HG02943 (cell line): ENCODE measurements at regions not wholly inside any gene's neighbourhood (a gene's known extent, or its start where the extent isn't known, plus 50 kb on each side); places are given as distances from the start of the nearest gene placed in this dataset.
"Not testable (repeated sequence)": the region's sequence is repeated elsewhere in the genome, so short reads cannot be mapped to it uniquely, and the experiment has no call there.

ENCODE experiments used
- ATAC-seq: cut with Tn5 transposase; IDR thresholded peaks from one replicate; pipeline ENCODE4 v1.9.1; 2021; ENCODE audit warnings: mild to moderate bottlenecking, low read depth, moderate library complexity; ENCODE audit not compliant: unreplicated experiment

DNA sequence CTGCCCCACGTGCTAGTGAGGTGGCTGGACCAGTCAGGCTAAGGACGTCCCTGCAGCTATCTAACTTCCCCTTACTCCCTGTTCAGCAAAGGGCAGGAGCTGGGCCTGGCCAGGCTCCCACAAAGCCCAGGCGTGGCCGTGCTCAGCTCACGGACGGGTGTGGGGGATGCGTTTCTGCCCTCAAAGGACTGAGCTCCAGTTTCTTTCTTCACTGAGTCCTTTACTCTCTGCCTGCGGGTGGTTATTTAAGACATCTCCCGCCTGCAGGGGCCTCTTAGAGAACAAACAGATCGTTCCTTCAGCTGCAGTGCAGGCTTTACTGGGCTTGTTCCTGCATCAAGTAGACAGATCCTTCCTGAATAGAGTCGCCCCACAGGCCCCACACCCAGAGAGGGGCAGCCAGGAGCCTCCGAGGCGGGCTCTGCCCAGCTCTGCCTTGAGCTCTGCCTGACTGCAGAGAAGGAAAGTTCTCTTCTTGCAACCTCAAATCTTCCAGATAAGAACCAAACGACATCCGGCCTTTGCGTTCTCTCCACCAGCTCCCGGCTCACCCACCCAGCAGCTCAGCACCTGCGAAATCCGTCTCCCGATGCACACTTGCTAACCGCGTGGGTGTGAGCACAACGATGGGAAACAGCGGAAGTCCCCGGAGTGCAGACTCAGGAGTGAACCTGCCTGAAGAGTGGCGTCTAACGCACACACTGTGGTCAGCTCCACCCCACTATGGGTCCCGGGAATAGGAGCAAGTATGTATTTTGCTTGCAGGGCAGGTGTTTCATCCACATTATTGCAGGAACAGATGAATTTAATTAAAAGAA is 460.0 kb downstream of the PREX1 start:
- not testable (repeated sequence) for ATAC-seq

DNA sequence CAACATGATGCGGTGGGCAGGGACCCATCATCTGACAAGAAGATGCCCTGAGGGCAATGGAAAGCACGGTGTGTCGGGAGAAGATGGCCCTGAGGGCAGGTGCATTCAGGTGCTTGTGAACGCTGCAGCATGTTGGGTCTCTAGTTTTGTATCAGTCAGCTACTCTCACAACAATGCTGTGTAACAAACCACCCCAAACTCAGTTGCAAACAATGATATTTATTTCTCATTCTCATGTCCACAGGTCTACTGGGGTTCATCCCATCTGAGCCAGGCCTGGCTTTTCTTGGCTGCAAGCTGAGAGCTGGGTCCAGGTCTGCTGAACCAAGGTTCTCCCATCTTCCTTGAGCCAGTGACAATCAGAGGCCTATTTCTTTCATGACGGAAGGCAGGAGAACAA is 461.6 kb downstream of the PREX1 start:
- ATAC-seq = no peak

DNA sequence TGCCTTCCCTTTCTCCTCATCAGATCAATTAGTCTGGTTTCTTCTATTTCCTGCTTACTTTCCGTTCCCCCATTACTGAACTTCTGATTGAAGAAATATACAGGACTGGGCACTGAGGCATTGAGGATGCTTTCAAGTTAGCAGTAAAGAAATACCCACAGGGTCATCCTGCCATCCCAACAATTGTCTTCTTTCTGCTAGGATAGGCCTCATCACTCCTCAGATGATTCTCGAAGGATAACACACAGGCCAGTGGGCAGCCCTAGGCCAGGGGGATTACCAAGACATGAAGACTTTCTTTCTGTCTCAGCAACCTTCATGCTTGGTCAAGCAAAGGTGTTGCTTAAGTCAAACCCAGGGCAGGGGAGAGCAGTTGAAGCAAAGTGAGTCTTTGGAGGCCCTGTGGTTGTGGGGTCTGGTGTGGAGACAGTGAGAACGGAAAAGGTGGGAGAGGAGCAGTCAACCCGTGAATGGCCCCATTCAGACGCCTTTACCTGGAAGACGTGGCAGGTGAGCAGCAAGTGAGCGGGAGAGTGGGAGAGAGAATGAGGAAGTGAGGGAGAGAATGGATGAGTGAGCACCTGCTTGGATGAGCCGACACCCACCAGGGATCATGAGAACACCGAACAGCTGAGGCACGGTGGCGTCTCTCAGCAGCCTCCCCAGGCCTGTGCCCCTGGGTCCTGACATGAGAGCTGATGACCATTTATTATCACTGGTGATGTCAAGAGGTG is 462.9 kb downstream of the PREX1 start:
- ATAC-seq = no peak

DNA sequence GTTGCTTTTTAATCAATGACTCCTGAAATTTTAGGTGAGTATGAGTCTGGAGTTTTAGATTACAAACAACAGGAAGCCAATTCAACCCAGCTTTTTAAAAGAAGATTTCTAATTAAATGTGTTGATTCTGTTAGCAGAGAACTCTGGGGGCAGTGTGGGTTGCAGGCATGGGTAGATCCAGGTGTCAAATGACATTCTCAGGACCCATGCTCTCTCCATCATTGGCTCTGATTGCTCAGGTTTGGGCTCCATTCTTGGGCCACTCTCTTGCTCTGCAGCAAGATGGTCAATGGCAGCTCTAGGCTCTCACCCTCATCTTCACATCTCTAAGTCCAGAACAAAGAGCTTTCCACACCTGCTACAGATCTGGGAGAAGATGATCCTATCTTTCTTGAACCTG is 463.7 kb downstream of the PREX1 start:
- no peak for ATAC-seq

DNA sequence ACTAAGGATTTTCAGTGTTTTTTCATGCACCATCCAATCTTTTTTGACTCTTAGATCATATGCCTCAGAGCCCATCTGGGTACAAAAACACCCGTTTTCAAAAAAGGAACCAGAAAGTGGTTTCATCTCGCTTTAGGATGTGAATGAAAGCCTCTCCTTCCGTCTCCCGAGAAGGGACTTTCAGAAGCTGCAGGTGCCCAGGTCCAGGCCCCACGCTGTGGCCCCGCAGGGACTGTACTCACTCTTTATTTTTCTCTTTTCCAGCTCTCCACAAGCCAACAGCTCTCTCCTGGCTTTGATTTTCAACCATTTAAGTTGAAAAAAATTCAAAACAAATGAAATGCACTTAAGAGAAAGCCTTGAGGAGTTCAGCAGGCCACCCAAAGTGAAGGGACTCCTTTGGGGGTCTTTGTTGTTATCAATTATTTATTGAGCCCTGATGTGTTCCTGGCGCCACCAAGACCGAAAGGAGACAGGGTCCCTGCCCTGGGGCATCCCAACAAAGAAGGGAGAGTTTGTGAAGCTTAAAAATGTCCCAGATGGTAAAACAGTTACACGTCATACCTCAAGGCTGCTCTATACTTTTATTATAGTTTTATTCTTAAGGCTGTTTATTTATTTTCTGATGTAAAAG is 467.3 kb downstream of the PREX1 start:
- ATAC-seq = peak; percentile 30

DNA sequence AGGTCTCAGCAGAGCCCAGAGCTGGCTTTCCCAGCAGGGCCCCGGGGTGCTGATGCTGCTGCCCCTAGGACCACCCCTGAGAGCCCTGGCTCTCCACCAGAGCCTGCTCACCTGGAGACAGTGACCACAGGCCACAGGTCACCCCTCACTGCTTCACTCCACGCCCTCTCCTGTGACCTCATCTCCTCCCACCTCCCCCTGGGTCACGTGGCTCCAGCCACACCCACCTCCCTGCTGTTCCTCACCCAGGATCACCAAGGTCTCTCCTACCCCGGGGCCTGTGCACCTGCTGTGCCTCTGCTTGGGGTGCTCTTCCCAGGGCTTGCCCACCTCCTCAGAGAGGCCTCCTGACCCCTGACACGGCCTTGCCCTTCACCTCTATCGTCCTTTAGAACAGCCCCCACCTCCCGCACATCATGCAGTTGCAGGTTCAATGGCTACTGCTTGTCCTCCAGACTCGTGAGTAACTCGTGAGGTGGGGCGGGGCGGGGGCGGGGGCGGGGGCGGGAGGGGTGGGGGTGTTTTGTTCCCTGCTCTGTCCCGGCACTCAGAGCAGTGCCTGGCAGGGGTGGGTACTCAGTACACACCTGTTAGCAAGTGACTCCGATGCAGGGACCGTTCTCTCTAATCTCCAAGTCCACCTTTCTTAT is 468.0 kb downstream of the PREX1 start:
- peak; percentile 68 for ATAC-seq

DNA sequence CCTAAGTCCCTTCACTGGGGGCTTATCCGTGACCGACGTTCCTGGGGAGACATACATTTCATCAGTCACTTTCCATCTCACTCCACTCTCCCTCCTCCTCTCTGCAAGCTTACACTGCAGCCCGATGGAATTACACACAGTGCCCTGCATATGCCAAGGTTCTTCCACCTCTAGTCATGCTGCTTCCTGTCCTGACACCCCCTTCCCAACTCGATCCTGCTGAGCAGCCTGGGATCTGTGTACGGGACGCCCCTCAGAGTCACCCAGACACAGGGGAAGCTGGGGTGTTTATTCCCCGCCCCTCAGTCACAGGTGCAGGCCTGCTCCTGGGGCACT is 468.8 kb downstream of the PREX1 start:
- ATAC-seq = not testable (repeated sequence)

DNA sequence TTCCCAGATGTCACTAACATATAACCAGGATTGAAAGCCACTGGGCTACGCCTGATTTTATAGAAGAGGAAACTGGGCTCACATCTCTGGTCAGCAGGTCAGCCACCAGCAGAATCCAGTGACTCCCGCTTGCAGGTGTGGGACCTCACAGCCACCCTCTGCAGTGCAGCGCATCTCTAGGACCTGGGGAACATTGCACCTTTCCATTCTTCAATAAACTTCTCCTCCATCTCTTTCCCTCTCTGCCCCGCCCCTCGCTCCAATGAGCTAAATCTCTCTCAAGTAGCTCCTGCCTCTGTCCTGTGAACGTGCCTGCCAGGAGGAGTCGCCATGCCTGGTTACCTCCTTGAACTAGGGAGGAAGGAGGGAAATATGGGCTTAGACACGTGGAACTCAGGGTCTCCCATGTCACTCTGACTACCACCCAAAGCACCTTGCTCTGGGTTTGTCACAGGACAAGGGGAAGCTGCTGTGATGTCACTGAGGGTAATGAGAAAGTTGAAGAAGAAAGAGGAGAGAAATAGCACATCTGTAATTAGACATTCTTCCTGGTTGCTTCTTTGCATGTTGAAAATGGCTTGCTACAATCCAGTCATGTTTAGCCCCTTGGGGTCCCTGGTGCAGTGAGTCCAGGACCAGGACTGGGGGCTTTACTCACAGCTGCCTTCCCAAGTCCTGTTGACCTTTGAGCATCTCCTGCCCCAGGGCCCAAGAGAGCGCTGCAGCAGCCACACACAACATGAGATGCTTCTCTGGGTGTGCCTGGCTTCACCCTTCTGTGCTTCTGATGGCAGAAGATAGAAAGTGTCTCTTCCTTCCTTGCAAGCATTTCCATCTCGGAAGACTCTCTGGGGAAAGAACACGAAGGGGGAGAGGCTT is 469.4 kb downstream of the PREX1 start:
- no peak for ATAC-seq

DNA sequence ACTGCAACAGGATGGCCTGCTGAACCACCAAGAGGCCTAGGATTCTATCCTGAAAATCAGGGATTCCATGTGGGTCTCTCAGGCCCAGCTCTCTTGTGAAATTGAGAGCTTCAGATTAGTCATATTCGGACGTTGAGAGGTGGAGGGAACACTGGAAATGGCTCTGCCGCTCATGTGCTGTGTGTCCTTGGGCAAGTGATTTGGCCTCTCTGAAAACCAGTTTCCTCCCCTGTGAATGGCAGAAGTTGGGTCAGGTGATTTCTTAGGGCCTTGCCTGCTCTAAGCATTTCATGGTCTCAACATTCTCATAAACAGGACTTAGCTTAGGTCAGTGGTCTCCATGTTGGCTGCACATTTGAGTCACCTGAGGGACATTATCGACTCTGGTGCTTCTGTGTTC is 470.1 kb downstream of the PREX1 start:
- ATAC-seq = no peak

DNA sequence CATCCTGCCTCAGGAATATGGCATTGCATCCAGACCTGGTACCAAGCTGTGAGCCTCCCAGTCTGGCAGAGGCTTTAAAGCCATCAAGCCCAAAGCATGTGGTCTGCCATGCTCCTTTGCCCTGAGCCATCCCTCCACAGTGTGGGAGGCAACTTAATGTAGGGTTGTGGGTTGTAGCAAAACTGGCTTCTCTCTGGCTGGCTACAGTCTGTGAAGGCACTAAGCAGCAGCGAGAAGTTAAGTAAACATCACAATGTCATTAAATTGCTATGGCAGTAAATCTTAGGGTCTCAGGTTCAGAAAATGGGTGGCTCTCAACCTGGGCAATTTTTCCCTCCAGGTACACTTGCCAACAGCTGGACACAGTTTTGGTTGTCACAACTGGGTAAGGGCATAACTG is 472.9 kb downstream of the PREX1 start:
- no peak for ATAC-seq

DNA sequence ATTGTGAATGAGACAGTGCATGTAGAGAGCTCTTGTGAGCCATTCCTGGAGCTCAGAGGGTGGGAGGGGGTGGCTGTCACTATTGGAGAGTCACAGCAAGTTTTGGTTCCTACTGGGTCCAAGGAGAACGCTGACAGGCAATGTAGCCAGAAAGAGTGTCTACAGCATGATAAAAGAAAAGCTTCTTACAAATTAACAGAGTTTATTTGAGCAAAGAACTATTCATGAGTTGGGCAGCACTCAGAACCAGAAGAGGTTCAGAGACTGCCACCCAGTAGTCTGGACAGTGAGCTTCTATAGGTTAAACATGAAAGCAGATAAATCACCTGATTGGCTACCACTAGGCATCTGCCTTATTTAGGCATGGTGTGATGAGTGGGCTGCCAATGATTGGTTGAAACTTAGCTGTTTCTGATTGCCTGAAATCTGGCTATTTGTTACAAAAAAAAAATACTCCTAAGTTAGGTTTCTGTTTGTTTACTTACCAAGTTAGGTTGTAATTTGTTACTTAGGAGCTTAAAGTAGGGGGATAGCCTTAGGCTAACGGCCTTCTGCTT is 473.4 kb downstream of the PREX1 start:
- no peak for ATAC-seq

DNA sequence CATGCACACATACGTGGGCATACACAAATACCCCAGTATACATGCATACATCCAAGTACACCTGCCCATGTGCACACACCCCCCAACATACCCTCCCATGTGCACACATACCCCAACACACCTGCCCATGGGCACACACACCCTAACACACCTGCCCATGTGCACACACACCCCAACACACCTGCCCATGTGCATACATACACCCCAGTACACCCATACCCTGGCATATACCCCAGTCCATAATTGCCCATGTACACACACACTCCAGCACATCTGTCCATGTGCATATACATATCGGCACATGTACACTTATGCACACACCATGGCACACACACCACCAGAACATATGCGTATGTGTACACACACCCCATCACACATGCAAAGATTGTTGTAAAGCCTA is 475.2 kb downstream of the PREX1 start:
- ATAC-seq = no peak

DNA sequence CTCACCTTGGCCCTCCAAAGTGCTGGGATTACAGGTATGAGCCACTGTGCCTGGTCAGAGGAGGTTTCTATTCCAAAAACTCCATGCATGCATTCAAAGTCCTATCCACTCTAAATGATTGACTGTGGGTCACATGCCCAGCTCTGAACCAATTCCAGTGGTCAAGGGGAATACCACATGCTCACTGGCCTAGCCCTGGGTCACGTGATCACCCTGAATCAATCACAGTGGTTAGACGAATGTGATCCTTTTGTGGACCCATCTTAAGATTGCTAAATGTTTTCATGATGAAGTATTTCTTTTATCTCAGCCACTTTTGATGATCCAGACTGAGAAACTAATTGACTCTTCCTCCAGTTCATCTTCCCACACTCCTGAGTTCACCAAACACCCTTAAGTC is 475.8 kb downstream of the PREX1 start:
- no peak for ATAC-seq

DNA sequence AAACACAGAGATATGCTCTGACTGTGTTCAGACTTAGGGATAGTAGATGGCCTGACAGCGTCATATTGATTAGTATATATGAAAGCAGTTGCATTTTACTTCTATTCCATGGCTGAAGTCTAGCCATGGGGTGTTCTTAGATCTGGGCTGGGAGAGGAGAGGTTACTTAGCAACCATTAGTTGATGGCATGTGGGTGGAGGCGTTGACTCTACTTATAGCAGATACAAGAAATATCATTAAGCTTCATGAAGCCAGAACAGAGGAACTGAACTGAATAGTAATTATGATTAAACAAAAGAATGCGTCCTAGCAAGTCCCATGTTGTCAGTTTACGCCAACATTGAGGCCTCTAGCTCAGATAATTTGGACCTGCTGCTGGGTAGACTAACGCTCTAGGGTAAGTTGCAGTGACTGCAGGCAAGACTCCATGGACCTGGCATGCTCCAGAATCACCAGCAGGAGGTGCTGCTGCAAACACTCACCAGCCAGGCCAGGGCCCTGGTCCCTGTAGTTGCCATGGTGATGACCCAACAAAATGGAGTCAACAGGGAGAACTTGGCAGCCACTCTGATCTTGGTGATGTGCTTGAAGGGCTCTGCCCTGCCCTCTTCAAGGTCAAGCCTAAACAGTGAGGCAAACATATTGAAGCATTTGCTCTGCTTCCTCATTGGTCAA is 477.3 kb downstream of the PREX1 start:
- no peak for ATAC-seq

DNA sequence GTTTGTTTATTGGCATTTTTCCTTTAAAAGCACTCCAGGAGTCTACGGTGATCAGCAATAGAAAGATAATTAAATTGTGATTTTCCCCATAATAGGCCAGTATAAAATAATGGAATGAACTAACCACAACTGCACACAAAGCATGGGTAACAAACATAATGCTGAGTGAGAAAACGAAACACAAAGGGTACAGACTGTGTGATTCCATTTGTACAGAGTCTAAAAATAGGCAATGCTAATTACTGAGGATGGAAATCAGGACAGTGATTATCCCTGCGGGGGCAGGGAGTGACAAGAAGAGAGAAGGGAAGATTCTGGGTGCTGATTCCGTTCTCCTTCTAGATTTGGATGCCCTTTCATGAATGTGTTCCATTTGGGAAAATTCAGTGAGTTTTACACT is 478.1 kb downstream of the PREX1 start:
- ATAC-seq = no peak

DNA sequence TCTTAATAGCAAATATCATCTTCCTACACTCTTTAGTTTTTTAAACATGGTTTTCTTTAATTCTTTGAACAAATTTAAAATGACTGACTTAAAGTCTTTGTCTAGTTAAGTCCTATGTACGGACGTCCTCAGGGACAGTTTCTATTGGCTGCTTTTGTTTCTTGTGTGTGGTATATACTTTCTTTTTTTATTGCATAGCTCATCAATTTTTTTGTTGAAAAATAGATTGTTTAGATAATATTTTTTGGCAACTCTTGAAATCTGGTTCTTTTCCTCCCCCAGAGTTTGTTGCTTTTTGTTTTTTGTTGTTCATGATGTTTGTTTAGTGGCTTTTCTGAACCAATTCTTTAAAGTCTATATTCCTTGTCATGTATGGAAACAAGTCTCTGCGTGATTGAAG is 479.8 kb downstream of the PREX1 start:
- no peak for ATAC-seq

DNA sequence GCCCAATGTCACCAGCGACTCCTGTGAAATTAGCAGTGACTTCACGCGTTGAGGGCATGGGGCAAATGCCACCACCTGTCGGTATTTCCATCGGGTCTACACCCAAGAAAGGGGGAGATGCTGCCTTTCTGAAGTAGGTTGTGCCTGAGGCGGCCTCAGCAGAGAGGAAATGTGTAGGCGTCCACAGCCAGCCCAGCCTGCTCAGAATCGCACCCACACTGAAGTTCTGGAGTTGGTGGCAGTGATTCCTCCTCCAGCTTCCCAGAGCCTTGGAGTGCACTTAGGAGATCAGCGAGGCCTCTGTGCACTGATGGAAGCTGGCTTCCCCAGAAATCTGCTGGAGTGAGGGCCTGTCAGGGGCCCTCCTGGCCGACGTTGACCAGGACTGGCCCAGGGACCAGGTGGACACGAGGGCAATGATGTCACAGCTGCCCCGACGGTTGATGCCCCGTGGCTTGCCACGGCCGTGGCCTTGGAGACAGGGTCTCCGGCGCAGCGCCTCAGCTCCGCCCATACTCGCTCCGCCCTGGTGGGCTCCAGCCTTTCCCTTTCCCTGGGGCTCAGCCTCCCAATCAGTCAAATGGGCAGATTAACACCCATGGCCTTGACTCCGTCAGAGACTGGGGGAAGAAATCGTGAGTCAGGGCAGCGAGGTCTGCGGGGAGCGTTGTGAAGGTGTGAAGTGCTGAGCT is 484.8 kb downstream of the PREX1 start:
- ATAC-seq = no peak

DNA sequence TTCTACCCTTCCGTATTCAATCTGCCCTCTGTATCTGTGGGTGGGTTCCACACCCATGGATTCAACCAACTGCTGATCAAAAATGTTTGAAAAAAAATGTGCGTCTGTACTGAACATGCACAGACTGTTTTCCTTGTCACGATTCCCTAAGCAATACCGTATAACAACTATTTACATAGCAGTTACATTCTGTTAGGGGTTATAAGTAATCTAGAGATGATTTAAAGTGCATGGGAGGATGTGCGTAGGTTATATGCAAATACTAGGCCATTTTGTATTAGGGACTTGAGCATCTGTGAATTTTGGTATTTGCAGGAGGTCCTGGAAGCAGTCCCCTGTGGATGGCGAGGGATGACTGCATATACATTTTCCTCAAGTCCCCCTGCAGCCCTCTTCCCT is 486.9 kb downstream of the PREX1 start:
- ATAC-seq = no peak
